ENCODE measurements at regions not wholly inside any gene's neighbourhood (a gene's known extent, or its start where the extent isn't known, plus 50 kb on each side); places are given as distances from the start of the nearest gene placed in this dataset.
"Not testable (repeated sequence)": the region's sequence is repeated elsewhere in the genome, so short reads cannot be mapped to it uniquely, and the experiment has no call there.

DNA sequence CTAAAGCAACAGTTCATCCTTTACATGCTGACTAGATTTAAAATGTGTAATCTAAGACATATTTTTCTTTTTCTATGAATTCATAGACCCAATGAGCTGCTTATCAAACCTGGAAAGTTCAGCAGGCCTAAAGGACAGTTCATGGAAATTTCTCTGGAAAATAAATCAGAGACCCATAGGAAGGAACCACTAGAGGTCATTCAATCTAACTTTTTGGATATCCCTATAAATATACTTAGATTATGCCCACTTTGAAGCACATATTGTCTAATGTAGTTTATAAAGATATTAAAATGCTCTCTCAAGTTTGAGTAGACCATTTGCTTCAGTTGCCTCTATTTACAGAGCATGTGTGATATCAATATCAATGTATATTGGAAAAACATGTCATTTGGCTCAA is 473.0 kb downstream of the FAT4 start:
- Histone ChIP-seq H3K4me3 (no peak overlapping the region), H3K36me3 (ENCODE audit: insufficient read depth in 1 of 2, low read depth in 1 of 2) (no peaks in the 10 kb centered on the region), H3K27ac (no peak overlapping the region), H3K4me1 (no peaks in the 10 kb centered on the region), H3K9me3 (no peaks in the 10 kb centered on the region), H3K27me3 (ENCODE audit: insufficient read depth in 3 of 3, low read length in 2 of 3) (no peaks in the 10 kb centered on the region)
- TF ChIP-seq, protein P1, sequence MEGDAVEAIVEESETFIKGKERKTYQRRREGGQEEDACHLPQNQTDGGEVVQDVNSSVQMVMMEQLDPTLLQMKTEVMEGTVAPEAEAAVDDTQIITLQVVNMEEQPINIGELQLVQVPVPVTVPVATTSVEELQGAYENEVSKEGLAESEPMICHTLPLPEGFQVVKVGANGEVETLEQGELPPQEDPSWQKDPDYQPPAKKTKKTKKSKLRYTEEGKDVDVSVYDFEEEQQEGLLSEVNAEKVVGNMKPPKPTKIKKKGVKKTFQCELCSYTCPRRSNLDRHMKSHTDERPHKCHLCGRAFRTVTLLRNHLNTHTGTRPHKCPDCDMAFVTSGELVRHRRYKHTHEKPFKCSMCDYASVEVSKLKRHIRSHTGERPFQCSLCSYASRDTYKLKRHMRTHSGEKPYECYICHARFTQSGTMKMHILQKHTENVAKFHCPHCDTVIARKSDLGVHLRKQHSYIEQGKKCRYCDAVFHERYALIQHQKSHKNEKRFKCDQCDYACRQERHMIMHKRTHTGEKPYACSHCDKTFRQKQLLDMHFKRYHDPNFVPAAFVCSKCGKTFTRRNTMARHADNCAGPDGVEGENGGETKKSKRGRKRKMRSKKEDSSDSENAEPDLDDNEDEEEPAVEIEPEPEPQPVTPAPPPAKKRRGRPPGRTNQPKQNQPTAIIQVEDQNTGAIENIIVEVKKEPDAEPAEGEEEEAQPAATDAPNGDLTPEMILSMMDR (IDR thresholded peaks at IDR 0.05), result no peak
- no peak for ATAC-seq
- DNase-seq, result no peak
- intact Hi-C loops (cut with DNase I), result no loop called here

DNA sequence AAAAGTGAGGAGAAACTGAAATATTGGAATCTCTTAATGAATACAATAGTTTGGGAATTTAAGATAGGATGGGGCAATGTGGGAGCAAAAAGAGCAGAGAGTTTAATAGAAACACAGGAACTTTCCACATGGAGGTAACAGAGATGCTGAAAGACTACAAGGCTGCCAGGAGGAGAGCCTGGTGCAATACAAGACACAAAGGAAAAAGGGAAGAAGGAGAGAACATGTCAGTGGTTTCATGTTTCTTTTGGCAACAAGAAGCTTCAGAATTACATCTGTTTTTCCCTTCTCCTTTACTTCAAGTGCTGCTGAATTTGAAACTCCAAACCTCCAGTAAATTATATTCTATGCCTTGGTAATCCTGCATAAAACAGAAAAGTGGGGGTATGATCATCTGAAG is 474.3 kb downstream of the FAT4 start:
- Histone ChIP-seq H3K27ac (no peak overlapping the region), H3K27me3 (ENCODE audit: insufficient read depth in 3 of 3, low read length in 2 of 3) (no peaks in the 10 kb centered on the region), H3K36me3 (ENCODE audit: insufficient read depth in 1 of 2, low read depth in 1 of 2) (no peaks in the 10 kb centered on the region), H3K9me3 (no peaks in the 10 kb centered on the region), H3K4me1 (no peaks in the 10 kb centered on the region), H3K4me3 (no peak overlapping the region)
- DNase-seq, result no peak
- no peak for ATAC-seq
- intact Hi-C loops (cut with DNase I), result no loop called here
- TF ChIP-seq, protein P1 (IDR thresholded peaks at IDR 0.05), result no peak

DNA sequence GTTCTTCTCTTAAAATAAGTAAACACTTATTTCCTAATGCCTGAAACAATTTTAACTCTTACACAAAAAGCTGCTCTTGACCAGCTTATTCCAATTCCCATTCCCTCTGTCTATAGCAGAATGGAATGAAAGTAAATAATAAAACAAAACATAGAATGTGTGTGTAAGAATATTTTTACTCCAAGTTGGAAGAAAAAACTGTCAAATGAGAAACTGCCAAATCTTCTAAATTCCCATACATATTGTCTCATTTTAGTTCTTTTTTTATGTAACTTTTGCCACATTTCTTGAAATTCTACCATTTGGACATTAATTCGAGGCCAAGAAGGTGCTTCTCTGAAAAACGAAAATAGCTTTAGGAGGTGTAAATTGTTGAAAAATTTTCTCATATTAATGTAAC is 477.1 kb downstream of the FAT4 start:
- intact Hi-C loops (cut with DNase I), result no loop called here
- TF ChIP-seq, protein P1 (IDR thresholded peaks at IDR 0.05), result no peak
- H3K27ac ChIP-seq, result no peak overlapping the region
- H3K27me3 ChIP-seq (ENCODE audit: insufficient read depth in 3 of 3, low read length in 2 of 3), result no peaks in the 10 kb centered on the region
- no peaks in the 10 kb centered on the region for H3K4me1 ChIP-seq
- WGBS, 3 donors, result 88 to 92% (median 91%) methylated on average over 2 of the region's 2 CpGs
- H3K9me3 ChIP-seq, result no peaks in the 10 kb centered on the region
- no peaks in the 10 kb centered on the region for H3K36me3 ChIP-seq (ENCODE audit: insufficient read depth in 1 of 2, low read depth in 1 of 2)
- H3K4me3 ChIP-seq, result no peak overlapping the region
- ATAC-seq, result no peak
- no peak for DNase-seq

DNA sequence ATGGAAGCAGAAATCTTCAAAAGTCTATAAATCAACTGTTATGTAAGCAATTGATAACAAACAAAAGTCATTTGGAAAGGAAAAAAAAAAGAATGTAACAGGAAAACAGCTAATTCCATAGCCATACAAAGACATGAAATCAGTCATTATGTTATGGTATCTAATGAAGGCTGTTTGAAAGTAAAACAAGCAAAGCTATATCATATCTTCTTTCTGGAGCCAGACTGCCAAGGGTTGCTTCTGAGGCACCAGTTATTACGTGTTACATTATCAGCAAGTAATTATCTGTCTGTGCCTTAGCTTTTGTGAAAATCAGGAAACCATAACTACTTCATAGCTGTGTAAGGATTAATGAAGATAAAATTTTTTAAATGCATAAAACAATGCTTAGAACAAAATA is 480.2 kb downstream of the FAT4 start:
- TF ChIP-seq, protein P1 (IDR thresholded peaks at IDR 0.05), result no peak
- no peak for DNase-seq
- intact Hi-C loops (cut with DNase I), result no loop called here
- no peaks in the 10 kb centered on the region for H3K4me1 ChIP-seq
- 67 to 73% (median 69%) methylated on average over 1 of the region's 1 CpG for WGBS, 3 donors
- H3K36me3 ChIP-seq (ENCODE audit: insufficient read depth in 1 of 2, low read depth in 1 of 2), result no peaks in the 10 kb centered on the region
- H3K9me3 ChIP-seq, result no peaks in the 10 kb centered on the region
- no peak for ATAC-seq
- H3K4me3 ChIP-seq, result no peak overlapping the region
- H3K27ac ChIP-seq, result no peak overlapping the region
- no peaks in the 10 kb centered on the region for H3K27me3 ChIP-seq (ENCODE audit: insufficient read depth in 3 of 3, low read length in 2 of 3)

DNA sequence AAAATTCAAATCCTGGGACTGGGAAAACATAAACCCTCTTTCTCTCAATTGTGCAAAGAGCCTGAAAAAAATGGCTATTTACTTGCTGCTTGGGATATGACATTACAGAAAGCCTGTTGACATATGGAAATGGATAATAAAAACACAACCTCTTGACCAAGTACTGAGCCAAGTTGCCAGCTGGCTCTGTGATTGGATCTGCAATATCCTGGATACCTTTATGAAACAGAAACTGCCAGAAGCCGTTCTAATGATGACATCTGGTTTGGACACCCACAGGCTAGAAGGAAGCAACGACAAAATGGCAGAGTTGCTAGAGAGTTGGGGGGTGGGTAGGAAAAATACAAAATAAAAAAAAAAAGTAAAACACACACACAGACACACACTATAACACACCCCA is 481.4 kb downstream of the FAT4 start:
- no peak for ATAC-seq
- Histone ChIP-seq H3K4me1 (no peaks in the 10 kb centered on the region), H3K36me3 (ENCODE audit: insufficient read depth in 1 of 2, low read depth in 1 of 2) (no peaks in the 10 kb centered on the region), H3K4me3 (no peak overlapping the region), H3K9me3 (no peaks in the 10 kb centered on the region), H3K27ac (no peak overlapping the region), H3K27me3 (ENCODE audit: insufficient read depth in 3 of 3, low read length in 2 of 3) (no peaks in the 10 kb centered on the region)
- no peak for DNase-seq
- TF ChIP-seq, protein P1 (IDR thresholded peaks at IDR 0.05), result no peak
- intact Hi-C loops (cut with DNase I), result no loop called here
- WGBS, 3 donors, result 31 to 34% (median 32%) methylated on average over 2 of the region's 2 CpGs

DNA sequence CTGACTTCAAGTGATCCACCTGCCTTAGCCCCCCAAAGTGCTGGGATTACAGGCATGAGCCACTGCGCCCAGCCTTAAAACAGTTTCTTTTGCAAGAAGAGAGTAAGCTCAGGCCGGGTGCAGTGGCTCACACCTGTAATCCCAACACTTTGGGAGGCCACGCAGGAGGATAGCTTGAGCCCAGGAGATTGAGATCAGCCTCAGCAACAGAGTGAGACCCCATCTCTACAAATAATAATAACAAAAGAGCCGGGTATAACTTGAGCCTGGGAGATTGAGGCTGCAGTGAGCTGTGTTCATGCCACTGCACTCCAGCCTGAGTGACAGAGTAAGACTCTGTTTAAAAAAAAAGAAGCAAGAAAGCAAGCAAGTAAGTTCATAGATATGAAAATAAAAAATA is 482.9 kb downstream of the FAT4 start:
- H3K4me3 ChIP-seq; H3K27ac ChIP-seq; DNase-seq; ATAC-seq; H3K27me3 ChIP-seq (ENCODE audit: insufficient read depth in 3 of 3, low read length in 2 of 3); H3K9me3 ChIP-seq; H3K36me3 ChIP-seq (ENCODE audit: insufficient read depth in 1 of 2, low read depth in 1 of 2); H3K4me1 ChIP-seq; intact Hi-C loops (cut with DNase I): not testable (repeated sequence)
- WGBS, 3 donors, result 55 to 73% (median 64%) methylated on average over 4 of the region's 4 CpGs

All from psoas muscle (tissue), 7 donors.